Erythroblast (primary cell): ENCODE measurements at regions not wholly inside any gene's neighbourhood (a gene's known extent, or its start where the extent isn't known, plus 50 kb on each side); places are given as distances from the start of the nearest gene placed in this dataset.

Experiments
- GATA1 ChIP-seq: IDR thresholded peaks from 2 replicates; pipeline ENCODE4 v1.6.1; 2011; ENCODE audit warnings: low read depth, mild to moderate bottlenecking, control low read depth, low read length, moderate library complexity
- POLR2A ChIP-seq: IDR thresholded peaks from 2 replicates; pipeline ENCODE4 v1.6.1; 2011; ENCODE audit warnings: mild to moderate bottlenecking, low read length

- TF ChIP-seq POLR2A = no peak
- no peak for TF ChIP-seq GATA1
These were observed 143.4 kb upstream of the MED14 start for GRCh38 chrX:40878766-40879165.
